Thoracic aorta (tissue), 2 donors: ENCODE measurements at regions not wholly inside any gene's neighbourhood (a gene's known extent, or its start where the extent isn't known, plus 50 kb on each side); places are given as distances from the start of the nearest gene placed in this dataset.

Experiments used
- ATAC-seq: fragments of 150-250 bp; one replicate; pipeline ENCODE4 v1.8.0; 2017; ENCODE audit warnings: low read depth; ENCODE audit not compliant: insufficient number of reproducible peaks, low FRiP score
- DNase-seq: peaks from one replicate; pipeline ENCODE4 v3.0.0-alpha.2; 2020; ENCODE audit warnings: low spot score
- H3K27ac ChIP-seq, 2 donors: fragments of 200-600 bp; sonication (generic); 1 replicate in 1 of 2; 2 replicates in 1 of 2; pipeline ENCODE4 v1.5.1; 2016; ENCODE audit warnings: mild to moderate bottlenecking in 2 of 2, moderate library complexity in 2 of 2
- H3K27me3 ChIP-seq: fragments of 200-600 bp; sonication (generic); replicated peaks from 2 replicates; pipeline ENCODE4 v1.6.0; 2016; ENCODE audit warnings: mild to moderate bottlenecking; ENCODE audit not compliant: insufficient read depth
- H3K36me3 ChIP-seq: fragments of 200-600 bp; sonication (generic); one replicate; pipeline ENCODE4 v1.5.1; 2016
- H3K4me1 ChIP-seq, 2 donors: fragments of 200-600 bp; sonication (generic); 1 replicate in 1 of 2; 2 replicates in 1 of 2; pipeline versions ENCODE4 v1.5.1 to v1.6.0; 2016; ENCODE audit warnings: low read depth in 2 of 2, mild to moderate bottlenecking in 1 of 2; ENCODE audit not compliant: control insufficient read depth in 1 of 2
- H3K4me3 ChIP-seq: fragments of 200-600 bp; sonication (generic); 2 replicates; pipeline ENCODE4 v1.5.1; 2016; ENCODE audit warnings: mild to moderate bottlenecking
- H3K9me3 ChIP-seq: fragments of 200-600 bp; sonication (generic); 2 replicates; pipeline ENCODE4 v1.5.1; 2016
- CTCF ChIP-seq: fragments of 200-600 bp; sonication (generic); IDR thresholded peaks from one replicate; pipeline ENCODE4 v1.5.1; 2019; ENCODE audit warnings: antibody characterized with exemption

- no peaks in the 10 kb centered on the region for H3K27me3 ChIP-seq
- ATAC-seq (no peak), DNase-seq (no peak)
These were observed 360.1 kb upstream of the ADGRL3 start for GRCh38 chr4:60840020-60840419.

GRCh38 chr4:60846678-60847077 lies 353.4 kb upstream of the ADGRL3 start:
- ATAC-seq (no peak), DNase-seq (no peak)
- no peak overlapping the region for H3K27ac ChIP-seq
- no peaks in the 10 kb centered on the region for H3K27me3 ChIP-seq
- H3K36me3 ChIP-seq = no peaks in the 10 kb centered on the region
- no peaks in the 10 kb centered on the region for H3K9me3 ChIP-seq
- no peaks in the 10 kb centered on the region for H3K4me1 ChIP-seq
- H3K4me3 ChIP-seq = no peak overlapping the region
- no peak for TF ChIP-seq CTCF

More at GRCh38 chr4:60840020-60840419, 360.1 kb upstream of the ADGRL3 start:
- Histone ChIP-seq H3K4me1 (no peaks in the 10 kb centered on the region), H3K4me3 (no peak overlapping the region), H3K9me3 (no peaks in the 10 kb centered on the region), H3K36me3 (no peaks in the 10 kb centered on the region), H3K27ac (no peak overlapping the region)
- no peak for TF ChIP-seq CTCF

GRCh38 chr4:60847614-60848013 lies 352.5 kb upstream of the ADGRL3 start:
- Histone ChIP-seq H3K4me1 (no peaks in the 10 kb centered on the region), H3K36me3 (no peaks in the 10 kb centered on the region), H3K27me3 (no peaks in the 10 kb centered on the region), H3K4me3 (no peak overlapping the region), H3K9me3 (no peaks in the 10 kb centered on the region), H3K27ac (no peak overlapping the region)
- ATAC-seq = no peak
- TF ChIP-seq CTCF = no peak
- DNase-seq = no peak

GRCh38 chr4:60857130-60857753 lies 342.9 kb upstream of the ADGRL3 start:
- no peak overlapping the region for H3K27ac ChIP-seq
- no peaks in the 10 kb centered on the region for H3K27me3 ChIP-seq
- no peaks in the 10 kb centered on the region for H3K4me1 ChIP-seq
- no peak overlapping the region for H3K4me3 ChIP-seq
- no peaks in the 10 kb centered on the region for H3K9me3 ChIP-seq
- no peak for ATAC-seq
- DNase-seq = no peak
- TF ChIP-seq CTCF = no peak
- no peaks in the 10 kb centered on the region for H3K36me3 ChIP-seq

- no peak for TF ChIP-seq CTCF
- no peak for ATAC-seq
- H3K4me1 ChIP-seq = no peaks in the 10 kb centered on the region
- H3K27ac ChIP-seq = no peak overlapping the region
- H3K9me3 ChIP-seq = no peaks in the 10 kb centered on the region
- H3K27me3 ChIP-seq = no peaks in the 10 kb centered on the region
- no peak for DNase-seq
- H3K4me3 ChIP-seq = no peak overlapping the region
- no peaks in the 10 kb centered on the region for H3K36me3 ChIP-seq
These were observed 336.7 kb upstream of the ADGRL3 start for GRCh38 chr4:60863442-60863841.
